Calu3 (cell line): ENCODE measurements at regions not wholly inside any gene's neighbourhood (a gene's known extent, or its start where the extent isn't known, plus 50 kb on each side); places are given as distances from the start of the nearest gene placed in this dataset.
A peak's percentile ranks its signal among the peaks of the same experiment; 100 is the strongest.

Experiments
- BruUV-seq: library from RNA; stranded (reverse); fragments of 400-500 nt; replicated peaks from 2 replicates; lab custom pipeline; 2021; lab: Mats Ljungman, UMichigan
- CTCF ChIA-PET: fragments of 300-600 bp; sonication (Branson Sonifier 250); formaldehyde crosslinking; loops from one replicate; lab custom pipeline; 2022; ENCODE audit warnings: antibody characterized with exemption; lab: Charles Lee
- DNase-seq: peaks from one replicate; pipeline ENCODE4 v3.0.0; 2022
- H3K27ac Mint-ChIP-seq: one replicate; pipeline ENCODE4 v1.8.0; 2022; ENCODE audit warnings: mixed read lengths; ENCODE audit not compliant: unreplicated experiment
- H3K27me3 Mint-ChIP-seq: one replicate; pipeline ENCODE4 v1.8.0; 2022; ENCODE audit warnings: mixed read lengths; ENCODE audit not compliant: unreplicated experiment
- H3K36me3 Mint-ChIP-seq: one replicate; pipeline ENCODE4 v1.8.0; 2022; ENCODE audit warnings: mild to moderate bottlenecking, moderate library complexity, mixed read lengths; ENCODE audit not compliant: insufficient read depth, unreplicated experiment
- H3K4me1 Mint-ChIP-seq: one replicate; pipeline ENCODE4 v1.8.0; 2022; ENCODE audit warnings: mild to moderate bottlenecking, low read depth, mixed read lengths; ENCODE audit not compliant: unreplicated experiment
- H3K4me3 Mint-ChIP-seq: one replicate; pipeline ENCODE4 v1.8.0; 2022; ENCODE audit warnings: mild to moderate bottlenecking, low read depth, moderate library complexity, mixed read lengths; ENCODE audit not compliant: unreplicated experiment
- H3K9me3 Mint-ChIP-seq: one replicate; pipeline ENCODE4 v1.8.0; 2022; ENCODE audit warnings: low read depth, mixed read lengths; ENCODE audit not compliant: unreplicated experiment
- intact Hi-C: fragments of 100-400 bp; cut with micrococcal nuclease; formaldehyde crosslinking; loops from one replicate; pipeline ENCODE4 v1.10.0; 2022; ENCODE audit not compliant: unreplicated experiment
- TF ChIP-seq, protein P1 (sequence below): fragments of 200-600 bp; IDR thresholded peaks from one replicate; pipeline ENCODE4 v1.8.0; 2022; ENCODE audit warnings: antibody characterized with exemption; ENCODE audit not compliant: unreplicated experiment

DNA sequence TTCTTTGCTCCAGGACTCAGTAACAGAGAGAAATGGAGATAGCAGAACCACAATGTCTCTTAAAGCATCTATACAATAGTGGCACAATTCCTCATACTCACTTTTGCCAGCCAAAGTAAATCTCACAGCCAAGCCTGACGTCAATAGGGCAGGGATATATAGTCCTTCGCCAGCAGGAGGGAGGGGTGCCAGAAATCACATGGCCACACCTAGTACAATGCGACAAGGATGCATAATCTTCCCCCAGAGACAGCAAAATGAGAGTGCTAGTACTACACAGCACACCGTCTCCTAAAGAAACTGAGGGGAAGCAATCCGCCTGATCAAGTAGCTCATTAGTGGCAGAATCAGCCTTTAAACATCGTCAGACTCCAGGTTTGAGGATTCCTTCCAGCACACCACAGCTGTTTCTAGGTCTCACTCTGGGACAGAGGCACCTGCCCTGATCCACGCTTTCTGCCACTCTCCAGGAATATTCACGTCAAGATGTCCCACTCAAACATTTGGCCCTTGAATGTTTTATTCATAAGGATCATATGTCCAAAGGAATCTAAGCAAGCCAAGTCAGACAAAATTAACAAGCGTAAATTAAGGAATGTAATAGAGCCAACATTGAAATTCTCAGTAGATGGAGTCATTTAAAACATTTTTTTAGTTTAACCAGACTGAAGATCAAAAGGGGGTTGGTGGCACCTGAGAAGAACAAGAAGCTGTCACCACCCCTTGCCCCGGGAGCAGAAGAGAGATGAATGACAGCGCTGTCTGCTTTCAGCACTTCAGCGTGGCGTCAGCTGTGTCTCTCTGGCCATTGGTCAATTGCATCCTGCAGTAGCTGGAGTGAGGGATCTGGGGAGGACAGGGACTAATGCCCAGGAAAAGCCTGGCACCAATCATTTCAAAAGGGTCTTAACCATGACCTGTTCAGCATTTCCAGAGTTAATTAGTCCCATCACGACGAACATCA, 63.5 kb upstream of the SERP2 start:
- no peak overlapping the region for H3K4me3 Mint-ChIP-seq
- CTCF ChIA-PET, result interaction anchor here (0.6 kb wide), 1 partner anchor 125 kb away, joined by 3 read pairs; no protein-coding TSS in a partner anchor

DNA sequence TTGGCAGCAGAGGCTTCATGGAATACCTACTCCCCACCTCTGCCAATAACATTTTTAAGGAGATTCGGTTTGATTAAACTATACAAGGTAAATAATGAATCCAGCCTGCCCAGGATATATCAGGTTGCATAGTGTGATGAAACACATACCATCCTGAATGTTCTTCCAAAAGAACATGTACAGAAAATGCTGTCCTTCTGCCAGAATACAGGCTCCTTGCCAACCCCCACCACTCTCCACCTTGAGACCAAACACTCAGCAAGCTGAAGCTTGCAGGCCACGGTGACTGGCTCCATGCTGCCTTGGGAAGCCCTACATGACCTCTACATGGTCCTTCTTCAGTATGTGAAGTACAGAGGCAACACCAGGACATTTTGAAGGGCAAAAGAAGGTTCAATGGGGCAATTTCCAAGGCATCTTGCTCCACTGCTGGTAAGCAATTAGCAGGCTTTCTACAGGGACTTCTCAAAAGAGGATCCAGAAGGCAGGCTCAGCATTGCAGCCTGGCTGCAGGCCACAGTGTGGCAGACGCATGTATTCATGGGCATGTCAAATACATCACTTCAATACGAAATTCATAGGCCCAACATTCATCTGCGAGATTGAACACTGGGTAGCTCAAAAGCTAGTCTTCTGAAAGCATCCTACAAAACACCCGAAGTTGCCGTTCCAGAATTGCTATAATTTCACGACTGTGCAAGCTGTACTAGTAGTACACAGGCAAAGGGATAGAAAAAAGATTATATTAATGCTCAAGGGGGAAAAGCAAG, 62.4 kb upstream of the SERP2 start:
- CTCF ChIA-PET, result no interaction called here
- H3K9me3 Mint-ChIP-seq, result no peaks in the 10 kb centered on the region
- peak; percentile 6 for DNase-seq
- no TSS peak for BruUV-seq
- H3K4me3 Mint-ChIP-seq, result no peak overlapping the region
- H3K4me1 Mint-ChIP-seq, result peaks cover 54% of the 10 kb centered on the region
- TF ChIP-seq, protein P1, sequence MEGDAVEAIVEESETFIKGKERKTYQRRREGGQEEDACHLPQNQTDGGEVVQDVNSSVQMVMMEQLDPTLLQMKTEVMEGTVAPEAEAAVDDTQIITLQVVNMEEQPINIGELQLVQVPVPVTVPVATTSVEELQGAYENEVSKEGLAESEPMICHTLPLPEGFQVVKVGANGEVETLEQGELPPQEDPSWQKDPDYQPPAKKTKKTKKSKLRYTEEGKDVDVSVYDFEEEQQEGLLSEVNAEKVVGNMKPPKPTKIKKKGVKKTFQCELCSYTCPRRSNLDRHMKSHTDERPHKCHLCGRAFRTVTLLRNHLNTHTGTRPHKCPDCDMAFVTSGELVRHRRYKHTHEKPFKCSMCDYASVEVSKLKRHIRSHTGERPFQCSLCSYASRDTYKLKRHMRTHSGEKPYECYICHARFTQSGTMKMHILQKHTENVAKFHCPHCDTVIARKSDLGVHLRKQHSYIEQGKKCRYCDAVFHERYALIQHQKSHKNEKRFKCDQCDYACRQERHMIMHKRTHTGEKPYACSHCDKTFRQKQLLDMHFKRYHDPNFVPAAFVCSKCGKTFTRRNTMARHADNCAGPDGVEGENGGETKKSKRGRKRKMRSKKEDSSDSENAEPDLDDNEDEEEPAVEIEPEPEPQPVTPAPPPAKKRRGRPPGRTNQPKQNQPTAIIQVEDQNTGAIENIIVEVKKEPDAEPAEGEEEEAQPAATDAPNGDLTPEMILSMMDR, result no peak
- H3K27me3 Mint-ChIP-seq, result no peaks in the 10 kb centered on the region
- intact Hi-C loops, result loop anchor here (5.0 to 10.0 kb wide), 4 partner anchors 51 to 166 kb away; no protein-coding TSS in a partner anchor
- no peaks in the 10 kb centered on the region for H3K36me3 Mint-ChIP-seq
- H3K27ac Mint-ChIP-seq, result no peak overlapping the region

More for the DNA sequence above, 63.5 kb upstream of the SERP2 start:
- H3K27me3 Mint-ChIP-seq, result no peaks in the 10 kb centered on the region
- H3K36me3 Mint-ChIP-seq, result no peaks in the 10 kb centered on the region
- TF ChIP-seq, protein P1, result no peak
- no peak overlapping the region for H3K27ac Mint-ChIP-seq
- no TSS peak for BruUV-seq
- H3K9me3 Mint-ChIP-seq, result no peaks in the 10 kb centered on the region
- intact Hi-C loops, result loop anchor here (5.0 to 10.0 kb wide), 4 partner anchors 52 to 165 kb away; no protein-coding TSS in a partner anchor
- peaks cover 61% of the 10 kb centered on the region for H3K4me1 Mint-ChIP-seq
- DNase-seq, result no peak

DNA sequence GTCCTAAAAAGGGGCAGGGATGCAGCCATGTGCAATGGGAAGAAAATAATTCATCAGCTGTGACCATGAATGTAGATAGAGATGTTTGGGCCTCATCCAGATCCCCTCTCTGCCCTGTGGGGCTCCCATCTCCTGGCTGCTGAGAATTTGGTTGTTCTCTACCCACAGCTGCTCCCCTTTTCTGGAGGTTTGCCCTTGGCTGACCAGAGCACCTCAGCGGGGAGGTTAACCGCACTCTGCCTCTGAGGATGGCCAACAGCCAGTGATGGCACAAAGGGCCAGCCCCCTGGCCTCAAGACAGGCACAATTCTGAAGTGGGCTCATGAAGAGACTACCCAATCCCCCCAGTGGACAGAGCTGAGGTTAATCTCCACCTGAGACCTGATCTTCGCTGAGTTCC, 61.5 kb upstream of the SERP2 start:
- DNase-seq, result no peak
- TF ChIP-seq, protein P1, result no peak
- H3K27me3 Mint-ChIP-seq, result no peaks in the 10 kb centered on the region
- intact Hi-C loops, result loop anchor here (5.0 to 10.0 kb wide), 4 partner anchors 50 to 167 kb away; no protein-coding TSS in a partner anchor
- peaks cover 44% of the 10 kb centered on the region for H3K4me1 Mint-ChIP-seq
- H3K9me3 Mint-ChIP-seq, result no peaks in the 10 kb centered on the region
- peak overlapping the region; percentile 88 for H3K27ac Mint-ChIP-seq
- H3K36me3 Mint-ChIP-seq, result no peaks in the 10 kb centered on the region
- no TSS peak for BruUV-seq
- CTCF ChIA-PET, result no interaction called here
- no peak overlapping the region for H3K4me3 Mint-ChIP-seq

DNA sequence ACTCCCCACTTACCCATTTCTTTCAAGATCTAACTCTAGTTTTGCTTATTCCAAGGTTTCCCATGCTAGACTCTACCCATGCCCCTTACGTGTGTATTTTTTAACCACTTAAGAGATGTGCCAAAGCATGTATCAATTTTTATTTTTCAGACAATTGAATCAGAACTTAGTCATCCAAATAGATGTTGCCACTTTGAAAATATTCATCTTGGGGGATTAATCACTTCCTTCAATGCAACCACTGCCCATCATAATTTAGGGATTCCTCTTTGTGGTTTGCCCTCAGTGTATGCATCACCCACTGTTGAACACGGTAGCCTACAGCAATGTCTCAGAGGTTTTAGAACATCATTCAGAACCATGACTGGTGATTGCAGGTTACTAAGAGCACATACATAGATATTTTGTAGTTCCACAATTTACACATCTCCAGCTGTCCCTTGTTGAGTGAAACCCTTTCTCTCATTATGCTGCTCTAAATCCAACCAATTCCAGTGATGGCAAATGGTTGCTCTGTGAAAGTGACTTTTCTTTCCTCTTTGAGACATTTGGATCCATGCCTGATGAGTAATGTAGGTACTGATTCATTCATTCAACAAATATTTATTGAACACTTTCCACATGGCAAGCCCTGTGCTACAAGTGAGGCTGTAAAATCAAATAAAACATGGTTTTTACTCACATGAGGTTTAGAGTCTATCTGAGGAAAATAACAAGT, 60.6 kb upstream of the SERP2 start:
- Mint-ChIP-seq H3K9me3 (no peaks in the 10 kb centered on the region), H3K27ac (peak overlapping the region; percentile 88), H3K27me3 (no peaks in the 10 kb centered on the region), H3K4me3 (peak overlapping the region; percentile 23), H3K4me1 (peaks cover 37% of the 10 kb centered on the region), H3K36me3 (no peaks in the 10 kb centered on the region)
- TF ChIP-seq, protein P1, result no peak
- intact Hi-C loops, result loop anchor here (5.0 to 10.0 kb wide), 4 partner anchors 49 to 168 kb away; no protein-coding TSS in a partner anchor
- BruUV-seq, result no TSS peak
- peak; percentile 8 for DNase-seq
- CTCF ChIA-PET, result no interaction called here
